GM19397 (cell line): ENCODE measurements at regions not wholly inside any gene's neighbourhood (a gene's known extent, or its start where the extent isn't known, plus 50 kb on each side); places are given as distances from the start of the nearest gene placed in this dataset.

Experiments
- ATAC-seq: cut with Tn5 transposase; IDR thresholded peaks from one replicate; pipeline ENCODE4 v1.9.1; 2021; ENCODE audit warnings: mild to moderate bottlenecking, moderate library complexity; ENCODE audit not compliant: unreplicated experiment

DNA sequence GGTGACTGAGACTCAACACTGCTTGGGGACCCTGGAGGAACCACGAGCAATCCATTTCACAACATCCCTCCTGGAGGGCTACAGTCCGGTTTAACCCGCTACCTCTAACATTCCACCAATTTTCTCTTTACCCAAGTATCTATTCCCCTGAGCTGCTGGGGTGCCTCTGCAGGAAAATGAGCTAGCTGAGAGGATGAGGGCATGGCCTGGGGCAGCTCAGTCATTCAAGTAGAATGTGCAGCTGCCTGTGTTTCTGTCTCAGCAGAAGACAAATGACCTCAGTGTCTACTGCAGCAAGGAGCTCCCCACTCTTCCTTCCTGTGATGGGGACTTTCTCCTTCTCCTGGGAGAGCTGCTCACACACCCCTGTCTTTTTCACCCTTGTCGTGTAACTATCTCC lies 120.8 kb downstream of the ZNF518B start:
- no peak for ATAC-seq

DNA sequence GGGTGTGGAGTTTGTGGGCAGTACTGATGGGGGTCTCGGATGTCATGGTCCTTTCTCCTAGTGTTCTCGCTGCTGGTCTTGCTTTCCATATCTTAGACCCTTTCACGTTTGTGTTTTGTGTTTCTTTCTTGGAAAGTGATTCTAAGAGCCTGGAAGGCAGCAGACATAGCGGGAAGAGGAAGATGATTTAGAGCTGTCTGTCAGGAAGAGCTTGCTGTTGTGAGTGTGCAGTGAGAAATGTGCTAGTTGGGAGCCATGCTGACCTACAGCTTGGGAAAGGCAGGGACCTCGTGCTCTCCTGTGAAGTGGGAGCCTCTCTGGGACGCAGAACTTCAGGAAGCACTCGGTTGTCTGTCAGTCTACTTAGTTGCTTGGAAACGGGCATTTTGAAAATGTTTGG lies 122.2 kb downstream of the ZNF518B start:
- ATAC-seq, result no peak

DNA sequence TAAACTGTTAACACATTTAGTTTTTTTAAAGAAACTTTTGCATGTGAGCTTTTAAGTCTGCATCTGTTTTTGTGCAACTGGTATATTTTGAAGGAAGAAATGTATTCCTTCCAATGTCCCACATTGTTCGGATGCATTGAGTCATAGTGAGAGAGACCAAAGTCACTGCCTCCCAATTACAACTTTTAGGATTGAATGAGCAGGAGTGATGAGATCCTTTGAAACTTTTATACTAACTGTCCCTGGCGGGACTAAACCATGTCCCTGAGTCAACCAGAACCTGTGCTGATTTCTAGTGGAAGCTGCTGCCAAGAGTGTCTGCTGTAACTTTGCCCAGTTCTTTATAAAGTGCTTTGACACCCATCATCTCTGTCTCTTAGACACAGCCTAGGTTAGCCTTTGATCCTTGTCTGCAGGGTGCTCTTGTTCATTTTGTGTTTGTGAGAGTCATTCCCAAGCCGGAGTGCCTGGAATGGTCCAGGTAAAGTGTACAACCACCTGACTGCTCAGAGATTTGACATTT lies 122.7 kb downstream of the ZNF518B start:
- no peak for ATAC-seq

DNA sequence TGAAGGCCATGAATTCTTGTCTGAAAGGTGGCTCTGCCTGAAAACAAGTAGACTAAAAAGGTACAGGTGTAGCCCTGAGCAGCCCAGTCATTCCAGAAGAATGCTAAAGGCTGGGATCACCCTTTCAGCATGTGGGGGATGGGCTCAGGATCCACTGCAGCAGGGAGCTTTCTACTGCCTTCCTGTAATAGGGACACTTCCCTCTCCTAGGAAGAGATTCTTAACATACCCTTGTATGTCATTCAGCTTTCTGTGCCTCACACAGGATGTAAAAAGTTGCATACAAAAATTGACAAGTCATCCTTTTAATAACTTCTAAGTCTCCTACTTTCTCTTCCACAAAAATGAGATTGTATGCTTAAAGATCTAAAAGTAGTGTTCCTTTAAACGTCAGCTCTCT lies 123.3 kb downstream of the ZNF518B start:
- no peak for ATAC-seq

DNA sequence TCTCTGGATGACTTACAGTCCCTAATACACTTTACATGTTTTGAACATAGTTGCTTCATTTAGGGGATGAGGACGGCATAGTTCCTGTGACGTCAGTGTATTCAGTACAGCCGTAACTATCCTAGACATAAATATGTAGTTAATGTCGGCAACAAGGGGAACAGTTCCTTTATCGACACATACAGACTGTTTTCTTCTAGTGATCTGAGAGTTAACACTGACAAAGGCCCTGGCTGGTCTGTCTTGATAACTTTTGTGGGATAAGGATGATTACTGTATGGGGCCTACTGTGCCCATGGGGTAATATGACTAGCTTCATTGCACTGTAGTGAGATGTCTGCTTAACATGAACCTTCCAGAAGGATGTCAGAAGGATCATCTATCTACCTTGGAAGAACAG lies 131.2 kb downstream of the ZNF518B start:
- ATAC-seq, result no peak

DNA sequence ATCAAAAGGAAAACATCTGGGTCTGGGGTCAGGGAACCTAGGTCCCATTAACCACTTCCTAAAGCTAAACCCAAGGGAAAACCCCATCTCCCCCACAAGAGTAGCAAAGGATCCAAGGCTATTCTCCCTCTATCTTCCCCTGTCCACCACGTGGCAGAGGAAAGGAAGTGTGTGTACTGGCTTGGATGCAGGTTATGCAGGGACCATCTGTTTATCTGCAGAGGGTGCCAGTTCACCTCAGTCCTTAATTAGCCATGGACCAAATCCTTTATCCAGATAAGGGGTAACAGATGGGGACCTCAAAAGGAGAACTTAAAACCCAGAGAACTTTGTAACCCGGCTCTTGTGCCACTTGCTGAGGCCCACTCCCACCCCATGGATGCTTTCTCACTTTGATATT lies 135.3 kb downstream of the ZNF518B start:
- no peak for ATAC-seq

DNA sequence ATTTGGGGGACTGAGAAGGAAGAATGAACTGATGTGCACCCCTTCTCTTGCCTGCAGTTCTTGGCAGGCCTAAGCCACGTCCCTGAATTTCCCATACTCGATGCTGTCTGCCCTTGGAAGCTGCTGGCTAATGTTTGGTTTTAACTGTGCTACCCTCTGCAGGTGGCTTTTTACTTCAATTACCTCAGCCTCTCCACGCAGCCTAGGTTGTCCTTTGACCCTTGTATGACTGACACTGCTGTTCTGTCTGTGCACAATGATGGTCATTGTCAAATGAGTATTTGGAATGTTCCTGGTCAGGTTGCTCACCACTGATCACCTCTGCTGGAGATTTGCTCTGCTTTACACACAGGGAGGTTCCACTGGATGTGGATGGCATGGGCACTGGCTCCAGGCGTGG lies 137.1 kb downstream of the ZNF518B start:
- no peak for ATAC-seq

DNA sequence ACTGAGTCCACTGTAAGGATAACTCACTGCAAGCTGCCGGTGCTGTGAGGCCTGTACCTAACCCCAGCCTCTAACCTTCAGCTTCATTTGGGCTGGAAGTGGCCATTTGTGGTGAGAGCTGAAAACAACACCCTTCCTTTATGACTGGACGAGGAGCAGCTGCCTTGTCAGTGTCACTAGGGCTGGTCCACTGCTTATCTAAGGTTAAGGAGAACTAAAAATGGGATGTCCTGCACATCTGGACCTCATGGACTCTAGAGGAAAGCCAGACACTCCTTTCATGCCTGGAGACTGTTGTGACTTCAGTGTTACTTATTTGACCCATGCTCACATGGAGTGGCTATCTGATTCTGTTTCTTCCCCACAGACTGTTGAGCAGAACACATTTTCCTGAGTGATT lies 139.9 kb downstream of the ZNF518B start:
- ATAC-seq, result no peak

DNA sequence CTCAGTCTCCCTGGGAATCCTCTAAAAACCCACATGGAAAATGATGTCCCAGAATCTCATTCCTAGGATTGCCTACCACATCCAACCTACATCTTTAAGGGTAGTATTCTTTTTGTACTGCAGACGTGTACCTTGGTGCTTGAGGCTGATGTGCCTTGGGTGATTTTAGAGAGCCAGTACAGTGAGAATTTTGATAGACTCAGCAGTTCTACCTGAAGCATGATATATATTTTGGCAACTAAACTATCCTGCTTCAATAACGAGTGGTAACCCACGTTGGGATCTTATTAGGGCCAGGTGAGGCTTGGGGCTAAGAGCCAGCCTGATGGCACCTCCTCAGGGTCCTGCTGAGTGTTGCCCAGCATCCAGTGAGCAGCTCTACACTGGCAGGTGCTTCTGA lies 140.4 kb downstream of the ZNF518B start:
- ATAC-seq, result no peak

DNA sequence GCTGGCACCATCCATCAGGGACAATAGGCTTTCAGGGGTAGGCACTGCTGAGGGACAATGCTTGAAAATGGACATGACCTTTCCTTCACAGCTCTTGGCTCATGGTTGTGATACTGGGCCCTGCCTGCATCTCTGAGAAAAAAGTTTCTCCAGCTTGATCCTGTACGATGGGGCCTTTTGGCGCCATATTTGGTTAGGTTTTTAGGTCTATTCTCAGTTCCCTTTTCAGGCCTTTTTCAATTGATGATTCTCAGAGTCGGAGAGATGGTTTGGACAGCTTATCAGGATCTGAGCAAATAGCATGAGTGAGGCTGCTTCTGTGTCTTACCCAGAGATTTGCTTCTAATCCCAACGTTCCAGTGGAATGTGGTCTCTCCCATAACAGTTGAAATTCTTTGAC lies 141.6 kb downstream of the ZNF518B start:
- no peak for ATAC-seq

DNA sequence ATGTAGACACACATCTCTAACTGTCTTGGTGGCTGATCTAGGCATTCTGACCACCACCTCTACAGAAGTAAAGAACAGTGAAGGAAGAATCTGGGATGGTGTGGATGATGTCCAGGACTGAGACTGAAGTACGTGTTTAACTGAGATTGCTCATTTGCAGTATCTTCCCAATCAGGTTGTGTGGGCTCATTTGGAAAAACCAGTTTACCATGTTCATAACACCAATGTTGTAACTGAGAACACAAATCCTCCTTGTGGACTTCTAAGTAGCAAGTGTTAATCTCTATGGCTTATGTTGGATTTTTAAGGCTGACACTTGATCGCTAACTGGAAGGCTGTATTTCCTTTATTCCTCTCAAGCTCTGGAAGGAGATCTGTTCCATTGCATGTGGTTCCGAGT lies 144.7 kb downstream of the ZNF518B start:
- ATAC-seq, result no peak

DNA sequence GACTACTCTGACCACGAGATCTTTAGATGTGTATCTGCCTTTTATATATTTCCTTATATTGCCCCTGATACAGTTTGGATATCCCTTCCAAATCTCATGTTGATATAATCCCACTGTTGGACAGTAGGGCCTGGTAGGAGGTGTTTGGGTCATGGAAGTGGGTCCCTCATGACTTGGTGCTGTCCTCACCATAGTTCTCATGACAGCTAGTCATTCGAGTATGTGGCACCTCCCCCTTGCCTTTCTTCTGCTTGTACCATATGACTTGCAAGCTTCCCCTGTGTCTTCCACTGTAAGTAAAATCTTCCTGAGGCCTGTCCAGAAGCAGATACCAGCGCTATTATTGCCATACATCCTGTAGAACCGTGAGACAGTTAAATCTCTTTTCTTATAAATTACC lies 145.3 kb downstream of the ZNF518B start:
- no peak for ATAC-seq

DNA sequence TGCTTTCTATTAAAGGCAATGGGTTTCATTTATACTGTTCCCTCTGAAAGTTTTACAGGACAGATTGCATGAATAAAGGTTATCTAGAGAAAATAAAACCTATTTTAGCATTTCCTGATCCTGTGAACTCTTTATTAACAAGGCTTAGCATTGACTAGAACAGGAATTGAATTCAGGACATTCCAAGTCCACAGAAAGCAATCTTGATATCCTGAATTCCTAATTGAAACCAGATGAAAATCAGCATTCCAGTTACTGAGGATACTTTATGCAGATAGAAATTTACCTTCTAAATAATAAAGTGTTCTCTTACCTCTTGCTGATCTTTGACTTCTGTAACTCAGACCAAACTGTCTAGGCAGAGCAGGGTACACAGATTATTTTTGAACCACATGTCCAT lies 151.4 kb downstream of the ZNF518B start:
- no peak for ATAC-seq

DNA sequence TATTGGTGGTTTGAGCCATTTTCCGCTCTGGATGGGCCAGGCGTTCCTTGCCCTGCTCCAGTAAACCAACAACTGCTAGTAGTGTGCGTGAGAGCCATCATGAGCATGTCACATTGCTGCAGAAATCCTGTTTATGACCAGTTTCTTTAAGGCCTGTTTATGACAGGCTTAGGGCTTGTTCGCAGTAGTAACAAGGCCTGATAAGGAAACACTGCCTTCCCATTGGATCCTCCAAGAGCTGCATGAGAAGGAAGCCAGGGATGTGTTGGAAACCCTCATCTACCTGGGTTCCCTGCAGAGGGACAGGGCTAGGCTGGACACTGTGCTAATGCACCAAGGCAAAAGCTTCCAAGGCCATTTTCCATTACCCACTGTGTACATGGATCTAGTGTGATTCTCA lies 153.9 kb downstream of the ZNF518B start:
- no peak for ATAC-seq

DNA sequence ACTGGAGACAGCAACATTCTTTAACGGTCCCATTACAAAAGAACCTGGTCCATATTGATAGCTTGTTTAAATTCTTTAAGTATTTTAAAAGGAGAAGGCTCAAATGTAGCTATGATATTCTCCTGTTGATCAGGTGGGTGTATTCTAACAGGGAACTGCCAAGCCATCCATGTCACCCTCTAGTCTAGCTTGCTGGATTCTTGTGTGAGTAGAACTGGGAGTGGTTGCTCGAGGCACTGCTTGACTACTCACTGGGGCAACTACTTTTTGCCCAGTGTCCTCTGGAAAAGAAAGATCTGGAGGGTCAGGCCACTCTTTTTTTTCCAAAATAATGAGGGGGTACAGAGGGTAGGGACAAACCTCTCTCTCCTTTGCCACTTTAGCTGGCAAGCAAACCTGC lies 155.1 kb downstream of the ZNF518B start:
- no peak for ATAC-seq

DNA sequence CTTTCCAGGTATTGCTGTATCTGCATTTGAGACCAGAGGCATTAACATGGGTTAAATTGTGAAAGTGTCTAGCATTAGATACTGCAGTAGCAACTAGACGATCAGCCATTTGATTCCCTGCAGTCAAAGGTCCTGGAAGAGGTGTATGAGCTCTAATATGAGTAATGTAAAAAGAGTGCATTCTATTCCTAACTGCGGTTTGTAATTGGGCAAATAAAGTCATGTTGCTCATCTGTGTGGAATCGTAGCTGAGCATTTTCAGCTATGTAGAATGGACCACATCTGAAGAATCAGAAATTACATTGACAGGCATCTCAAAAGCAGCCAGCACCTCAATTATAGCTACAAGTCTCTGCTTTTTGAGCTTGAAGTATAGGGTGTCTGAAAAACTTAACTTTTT lies 157.6 kb downstream of the ZNF518B start:
- no peak for ATAC-seq

DNA sequence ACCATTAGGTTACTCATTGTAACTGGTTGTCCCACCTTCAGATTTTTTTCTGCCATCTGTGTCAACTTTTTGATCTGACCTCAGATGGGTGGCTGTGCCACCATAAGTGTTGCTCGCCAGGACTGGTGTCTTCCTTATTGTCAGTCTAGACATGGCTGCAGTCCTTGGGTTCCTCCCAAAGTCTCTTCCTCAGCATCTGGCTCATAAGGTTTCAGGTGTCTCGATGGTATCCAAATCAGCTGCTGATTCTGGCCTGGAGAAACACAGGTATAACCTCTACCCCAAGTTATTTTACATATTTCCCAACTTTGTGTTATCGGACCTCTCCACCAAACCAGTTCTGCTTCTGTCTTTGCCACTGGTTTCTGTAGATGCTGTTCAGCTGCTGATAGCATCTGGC lies 158.5 kb downstream of the ZNF518B start:
- ATAC-seq, result no peak

DNA sequence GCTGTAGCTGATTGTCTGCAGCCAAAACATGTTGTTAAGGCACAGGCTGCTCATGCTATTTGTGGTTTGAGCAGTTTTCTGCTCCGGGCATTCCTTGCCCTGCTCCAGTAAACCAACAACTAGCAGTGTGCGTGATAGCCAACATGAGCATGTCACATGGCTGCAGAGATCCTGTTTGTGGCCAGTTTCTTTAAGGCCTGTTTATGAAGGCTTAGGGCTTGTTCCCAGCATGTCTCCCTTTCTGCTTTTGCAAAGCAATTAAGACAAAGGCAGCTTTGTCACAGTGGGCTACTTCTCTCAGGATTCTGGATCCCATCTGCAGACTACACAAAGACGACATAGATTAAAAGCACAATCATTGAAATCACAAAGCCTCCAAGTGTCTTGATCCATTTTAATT lies 160.5 kb downstream of the ZNF518B start:
- ATAC-seq, result no peak

DNA sequence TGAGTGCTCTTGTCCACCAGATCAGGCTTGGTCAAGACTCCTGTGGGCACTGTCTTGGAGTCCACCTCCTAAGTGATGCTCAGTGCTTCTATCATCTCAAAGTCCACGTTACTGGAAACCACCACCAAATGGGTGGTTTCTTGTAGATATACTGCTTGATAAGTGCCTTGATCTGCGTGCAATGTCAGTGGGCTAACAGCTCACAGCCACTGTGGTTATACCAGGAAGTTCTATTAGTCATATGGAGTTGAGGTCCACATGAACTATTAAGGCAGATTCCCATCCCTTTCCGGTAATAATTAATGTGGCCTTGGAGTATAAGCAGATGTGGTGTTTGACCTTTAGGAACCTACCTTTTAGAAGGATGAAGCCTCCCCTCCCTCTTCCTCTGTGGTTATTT lies 161.9 kb downstream of the ZNF518B start:
- ATAC-seq, result no peak

DNA sequence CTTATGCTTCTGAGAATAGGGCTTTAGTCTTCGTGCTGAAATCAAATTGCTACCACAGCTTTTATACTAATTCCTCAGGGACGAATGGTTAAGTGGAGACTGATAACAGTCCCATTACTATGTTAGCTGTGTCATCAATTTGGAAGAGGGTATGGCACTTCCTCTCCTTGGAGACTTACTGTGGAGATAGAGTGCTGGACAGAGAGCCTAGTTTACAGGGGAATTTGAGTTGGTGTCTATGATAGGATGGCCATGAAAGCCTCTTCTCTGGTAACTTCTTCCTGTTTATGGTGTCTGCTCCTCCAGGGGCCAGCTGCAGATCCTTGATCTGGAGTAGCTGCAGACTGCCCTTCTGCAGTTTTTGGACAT lies 167.7 kb downstream of the ZNF518B start:
- ATAC-seq, result no peak

DNA sequence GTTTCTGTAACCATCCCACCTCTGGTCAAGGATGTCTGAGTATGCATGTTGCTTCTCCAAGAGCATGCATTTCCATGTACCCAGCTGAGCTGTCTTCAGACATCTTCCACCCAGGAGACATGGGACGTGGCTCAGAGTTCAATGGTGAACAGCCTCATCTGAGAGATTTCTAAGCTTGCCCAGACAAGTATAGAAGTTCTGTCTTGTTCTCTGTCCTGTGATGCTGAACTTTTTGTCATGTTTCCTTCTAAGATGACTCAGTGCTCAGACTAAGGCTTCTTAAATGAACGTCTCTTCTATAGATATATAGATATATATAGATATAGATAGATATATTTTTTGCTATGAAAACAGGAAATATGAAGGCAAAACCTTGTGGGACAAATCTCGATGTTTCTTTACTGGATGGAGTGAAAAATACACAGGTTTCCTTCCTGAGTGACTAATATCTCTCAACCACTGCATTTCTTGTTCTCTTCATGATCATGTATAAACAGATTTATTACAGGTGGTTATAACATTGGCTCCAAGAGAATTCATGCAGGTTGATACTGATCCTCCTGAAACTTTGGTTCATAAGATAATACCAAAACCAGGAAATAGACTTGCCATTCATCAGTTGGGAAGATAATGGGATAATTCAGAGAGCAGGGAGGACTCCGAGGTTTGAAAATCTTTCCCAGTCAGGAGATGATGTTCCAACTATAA lies 168.2 kb downstream of the ZNF518B start:
- no peak for ATAC-seq

DNA sequence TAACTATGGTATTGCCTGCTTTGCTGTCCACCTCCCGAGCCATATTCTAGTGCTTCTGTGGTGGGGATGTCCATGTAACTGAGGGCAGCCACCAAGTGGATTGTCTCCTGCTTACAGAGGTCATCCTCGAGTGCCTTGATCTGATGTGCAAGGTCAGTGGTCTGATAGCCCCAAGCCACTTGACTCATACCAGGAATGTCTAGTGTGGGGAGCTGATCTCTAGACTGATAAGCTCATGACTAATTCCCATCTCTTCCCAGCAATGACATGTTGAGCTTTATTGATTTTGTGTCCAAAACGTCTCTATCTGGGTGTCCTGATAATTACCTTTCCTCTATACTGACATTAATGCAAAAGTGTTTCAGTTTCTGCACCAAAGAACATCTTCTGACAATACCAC lies 168.4 kb upstream of the WDR1 start:
- ATAC-seq, result no peak

DNA sequence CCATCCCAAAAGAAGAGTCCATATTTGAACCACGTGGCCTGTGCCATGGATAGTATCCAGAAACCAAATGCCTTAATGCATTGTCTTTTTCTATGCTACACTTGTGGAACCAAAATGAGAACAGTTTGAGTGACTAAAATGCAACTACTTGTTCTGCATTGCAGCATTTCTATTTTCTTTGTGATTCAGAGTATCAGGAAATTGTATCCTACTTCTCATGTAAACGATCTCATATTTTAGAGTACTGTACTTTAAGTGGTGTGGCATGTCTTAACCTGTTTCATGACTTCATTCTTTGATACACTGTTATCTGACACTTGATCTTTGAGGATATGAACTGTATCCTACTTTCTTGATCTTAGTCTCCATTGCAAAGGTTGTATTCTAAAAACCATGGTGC lies 167.2 kb upstream of the WDR1 start:
- ATAC-seq, result no peak
